PC-9 (cell line): ENCODE measurements at regions not wholly inside any gene's neighbourhood (a gene's known extent, or its start where the extent isn't known, plus 50 kb on each side); places are given as distances from the start of the nearest gene placed in this dataset.

Experiments used
- EZH2 ChIP-seq: fragments of 200-600 bp; sonication (generic); IDR thresholded peaks from 2 replicates; pipeline ENCODE4 v1.8.0; 2017; ENCODE audit warnings: antibody characterized with exemption, low read depth
- TF ChIP-seq, protein P1 (sequence below): fragments of 200-600 bp; sonication (generic); conservative IDR thresholded peaks from 2 replicates; pipeline ENCODE4 v1.6.1; 2017; ENCODE audit warnings: mixed run types, antibody characterized with exemption, mild to moderate bottlenecking, moderate library complexity

DNA sequence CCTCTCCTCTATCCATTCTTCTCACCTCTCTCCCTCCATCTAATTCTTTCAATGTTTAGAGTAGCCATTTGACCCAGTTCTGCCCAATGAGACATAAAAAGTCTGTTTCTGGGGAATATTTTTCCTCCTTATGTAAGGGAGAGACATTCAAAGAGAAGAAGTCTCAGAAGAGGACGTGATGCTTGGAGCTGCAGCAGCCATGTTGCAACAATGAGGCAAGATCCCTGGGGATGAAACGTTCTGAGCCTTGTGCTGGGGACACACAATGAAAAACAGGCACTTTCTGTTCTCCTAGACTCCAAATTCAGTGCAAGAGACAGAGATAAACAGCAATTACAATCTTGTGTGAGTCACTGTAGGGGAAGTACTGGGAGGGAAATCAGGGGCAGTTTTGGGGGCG is 130.8 kb downstream of the FOXL1 start:
- TF ChIP-seq, protein P1, sequence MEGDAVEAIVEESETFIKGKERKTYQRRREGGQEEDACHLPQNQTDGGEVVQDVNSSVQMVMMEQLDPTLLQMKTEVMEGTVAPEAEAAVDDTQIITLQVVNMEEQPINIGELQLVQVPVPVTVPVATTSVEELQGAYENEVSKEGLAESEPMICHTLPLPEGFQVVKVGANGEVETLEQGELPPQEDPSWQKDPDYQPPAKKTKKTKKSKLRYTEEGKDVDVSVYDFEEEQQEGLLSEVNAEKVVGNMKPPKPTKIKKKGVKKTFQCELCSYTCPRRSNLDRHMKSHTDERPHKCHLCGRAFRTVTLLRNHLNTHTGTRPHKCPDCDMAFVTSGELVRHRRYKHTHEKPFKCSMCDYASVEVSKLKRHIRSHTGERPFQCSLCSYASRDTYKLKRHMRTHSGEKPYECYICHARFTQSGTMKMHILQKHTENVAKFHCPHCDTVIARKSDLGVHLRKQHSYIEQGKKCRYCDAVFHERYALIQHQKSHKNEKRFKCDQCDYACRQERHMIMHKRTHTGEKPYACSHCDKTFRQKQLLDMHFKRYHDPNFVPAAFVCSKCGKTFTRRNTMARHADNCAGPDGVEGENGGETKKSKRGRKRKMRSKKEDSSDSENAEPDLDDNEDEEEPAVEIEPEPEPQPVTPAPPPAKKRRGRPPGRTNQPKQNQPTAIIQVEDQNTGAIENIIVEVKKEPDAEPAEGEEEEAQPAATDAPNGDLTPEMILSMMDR = no peak
- TF ChIP-seq EZH2 = no peak
